Tibial nerve (tissue), 3 donors: ENCODE measurements at regions not wholly inside any gene's neighbourhood (a gene's known extent, or its start where the extent isn't known, plus 50 kb on each side); places are given as distances from the start of the nearest gene placed in this dataset.

Source experiments
- POLR2A ChIP-seq, 2 donors: fragments of 450-650 bp; IDR thresholded peaks; one replicate each; pipeline ENCODE4 v1.6.1; 2017; ENCODE audit warnings: antibody characterized with exemption in 2 of 2, mild to moderate bottlenecking in 2 of 2, moderate library complexity in 2 of 2
- TF ChIP-seq, protein P1 (sequence below), 5 experiments: fragments of 200-600 bp in 3 of 5; fragments of 450-650 bp in 2 of 5; sonication (generic) in 3 of 5; IDR thresholded peaks; one replicate each; pipeline ENCODE4 v1.5.1; 2016 to 2019; ENCODE audit warnings: antibody characterized with exemption in 5 of 5, mild to moderate bottlenecking in 3 of 5, moderate library complexity in 2 of 5

DNA sequence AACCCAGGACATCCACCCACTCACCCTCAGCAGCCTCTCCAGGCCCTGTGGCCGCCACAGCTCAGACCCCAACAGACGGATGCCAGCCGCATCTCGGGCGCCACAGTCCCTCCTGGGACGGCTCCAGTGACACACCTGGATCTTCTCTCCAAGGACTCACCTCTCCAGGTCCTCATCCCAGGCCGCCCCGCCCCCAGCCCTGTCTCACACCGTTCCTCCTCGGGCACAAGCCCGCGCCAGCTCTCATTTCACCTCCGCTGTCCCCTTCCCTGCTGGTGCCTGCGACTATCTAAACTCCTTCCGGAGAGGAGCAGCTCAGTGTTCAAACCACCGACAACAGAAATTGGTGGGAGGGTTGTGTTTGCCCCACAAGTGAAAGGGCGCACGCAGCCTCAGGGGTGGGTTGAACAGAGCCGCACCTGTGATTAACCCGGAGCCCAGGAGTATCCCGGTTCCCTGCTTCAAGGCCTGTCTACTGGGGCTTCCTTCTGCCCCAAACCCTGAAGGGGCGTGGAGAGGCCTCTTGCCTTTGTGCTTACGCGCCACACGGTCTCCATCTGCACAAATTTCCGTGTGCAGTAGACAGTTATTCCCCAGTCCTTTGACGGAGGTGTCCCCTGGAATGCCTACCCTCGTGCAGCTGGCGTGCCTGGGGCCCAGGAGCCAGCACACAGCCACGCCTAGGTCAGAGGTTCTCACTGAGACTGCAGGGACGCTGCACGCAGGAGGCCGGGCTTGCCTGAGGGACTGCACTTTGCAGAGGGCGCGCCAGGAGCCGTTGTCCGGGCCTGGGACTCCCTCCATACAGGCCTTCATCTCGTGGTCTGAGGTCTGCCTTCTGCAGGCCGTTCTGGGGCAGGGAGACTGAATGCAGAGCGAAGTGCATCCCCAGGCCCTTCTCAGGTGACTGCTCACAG, 232.7 kb downstream of the DLL1 start:
- TF ChIP-seq, protein P1, sequence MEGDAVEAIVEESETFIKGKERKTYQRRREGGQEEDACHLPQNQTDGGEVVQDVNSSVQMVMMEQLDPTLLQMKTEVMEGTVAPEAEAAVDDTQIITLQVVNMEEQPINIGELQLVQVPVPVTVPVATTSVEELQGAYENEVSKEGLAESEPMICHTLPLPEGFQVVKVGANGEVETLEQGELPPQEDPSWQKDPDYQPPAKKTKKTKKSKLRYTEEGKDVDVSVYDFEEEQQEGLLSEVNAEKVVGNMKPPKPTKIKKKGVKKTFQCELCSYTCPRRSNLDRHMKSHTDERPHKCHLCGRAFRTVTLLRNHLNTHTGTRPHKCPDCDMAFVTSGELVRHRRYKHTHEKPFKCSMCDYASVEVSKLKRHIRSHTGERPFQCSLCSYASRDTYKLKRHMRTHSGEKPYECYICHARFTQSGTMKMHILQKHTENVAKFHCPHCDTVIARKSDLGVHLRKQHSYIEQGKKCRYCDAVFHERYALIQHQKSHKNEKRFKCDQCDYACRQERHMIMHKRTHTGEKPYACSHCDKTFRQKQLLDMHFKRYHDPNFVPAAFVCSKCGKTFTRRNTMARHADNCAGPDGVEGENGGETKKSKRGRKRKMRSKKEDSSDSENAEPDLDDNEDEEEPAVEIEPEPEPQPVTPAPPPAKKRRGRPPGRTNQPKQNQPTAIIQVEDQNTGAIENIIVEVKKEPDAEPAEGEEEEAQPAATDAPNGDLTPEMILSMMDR (IDR thresholded peaks at IDR 0.05): no peak
- no peak for TF ChIP-seq POLR2A (IDR thresholded peaks at IDR 0.05)
